ENCODE measurements at regions not wholly inside any gene's neighbourhood (a gene's known extent, or its start where the extent isn't known, plus 50 kb on each side); places are given as distances from the start of the nearest gene placed in this dataset.
A peak's percentile ranks its signal among the peaks of the same experiment; 100 is the strongest.

DNA sequence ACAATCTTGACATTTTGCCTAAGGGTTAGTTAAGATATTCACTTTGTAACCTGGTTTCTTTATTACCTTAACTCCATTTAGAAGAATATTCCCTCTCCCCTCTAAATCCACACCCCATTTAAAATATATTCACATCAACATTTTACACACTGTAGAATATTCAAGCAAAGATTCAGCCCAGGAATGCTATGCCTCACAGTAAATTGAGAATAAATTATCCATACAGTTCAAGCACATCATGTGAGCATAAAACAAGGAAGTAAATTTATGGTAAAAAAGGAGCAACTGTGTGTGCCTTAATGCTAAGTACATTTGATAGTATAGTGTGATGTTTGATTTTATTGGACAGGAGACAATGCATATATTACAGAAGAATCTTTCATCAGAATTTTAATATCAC lies 806.6 kb upstream of the KIF2B start (continued):
- TF ChIP-seq CENPX (CRISPR knock-in tag; IDR thresholded peaks at IDR 0.05) = no peak
- no peak for TF ChIP-seq ISX (CRISPR knock-in tag; conservative IDR thresholded peaks at IDR 0.05)
- TF ChIP-seq, protein P1, sequence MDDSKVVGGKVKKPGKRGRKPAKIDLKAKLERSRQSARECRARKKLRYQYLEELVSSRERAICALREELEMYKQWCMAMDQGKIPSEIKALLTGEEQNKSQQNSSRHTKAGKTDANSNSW (CRISPR knock-in tag; IDR thresholded peaks at IDR 0.05; ENCODE audit: borderline replicate concordance) = no peak
- no peak for TF ChIP-seq IKZF4 (CRISPR knock-in tag; IDR thresholded peaks at IDR 0.05; ENCODE audit: borderline replicate concordance, low read depth, not compliant biosample characterization)

DNA sequence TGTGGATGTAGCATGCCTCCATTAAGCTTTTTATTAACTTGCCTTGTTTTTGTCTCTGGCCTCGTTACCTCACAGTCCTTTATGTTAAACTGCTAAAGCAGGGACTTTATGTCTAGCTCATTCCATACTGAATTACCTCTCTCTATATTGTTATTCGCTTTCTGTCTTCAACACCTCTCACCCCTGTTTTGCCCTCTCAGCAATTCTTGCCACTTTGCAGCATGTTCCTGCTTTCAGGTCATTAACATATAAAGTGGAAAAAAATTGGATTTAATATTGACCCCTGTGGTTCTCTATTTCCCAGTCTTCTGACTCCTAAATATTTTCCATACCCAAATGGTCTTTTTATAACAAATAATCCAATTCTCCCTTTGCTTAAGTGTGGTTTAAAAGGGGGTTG lies 810.4 kb upstream of the KIF2B start:
- FAIRE-seq (no peak), DNase-seq (ENCODE audit: low spot score) (no peak), ATAC-seq (no peak)
- Histone ChIP-seq H2AFZ (ENCODE audit: low read length) (no peak overlapping the region), H3K4me3 (replicated peaks in 1 of 3; ENCODE audit: insufficient read depth in 1 of 3, low read depth in 2 of 3, low read length in 3 of 3) (no peak overlapping the region), H3K79me2 (ENCODE audit: insufficient read depth, low read length) (no peaks in the 10 kb centered on the region), H3K9ac (ENCODE audit: insufficient read depth, low read depth, low read length) (no peak overlapping the region), H3K4me2 (ENCODE audit: low read depth, low read length) (no peak overlapping the region), H3K27me3 (ENCODE audit: control insufficient read depth in 1 of 2, insufficient read depth in 2 of 2, low read length in 2 of 2) (no peaks in the 10 kb centered on the region), H4K20me1 (ENCODE audit: insufficient read depth, low read length) (no peaks in the 10 kb centered on the region), H3K9me3 (ENCODE audit: low read length) (peaks cover 73% of the 10 kb centered on the region), H3K4me1 (ENCODE audit: insufficient read depth, low read length) (no peaks in the 10 kb centered on the region), H3K27ac (ENCODE audit: extremely low read length, insufficient read depth, low read length) (no peak overlapping the region), H3K36me3 (replicated peaks in 1 of 2; ENCODE audit: control insufficient read depth in 1 of 2, insufficient read depth in 2 of 2, low read length in 2 of 2) (no peaks in the 10 kb centered on the region)
- TF ChIP-seq MAFK (conservative IDR thresholded peaks at IDR 0.05 in 1 of 2, IDR thresholded peaks at IDR 0.05 in 1 of 2; ENCODE audit: low read length in 2 of 2) = peak; percentile 77 to 85
- TF ChIP-seq MAFF (IDR thresholded peaks at IDR 0.05; ENCODE audit: low read depth, low read length) = peak; percentile 78
- TF ChIP-seq SMAD3 (CRISPR knock-in tag; IDR thresholded peaks at IDR 0.05) = no peak
- TF ChIP-seq, protein P2, sequence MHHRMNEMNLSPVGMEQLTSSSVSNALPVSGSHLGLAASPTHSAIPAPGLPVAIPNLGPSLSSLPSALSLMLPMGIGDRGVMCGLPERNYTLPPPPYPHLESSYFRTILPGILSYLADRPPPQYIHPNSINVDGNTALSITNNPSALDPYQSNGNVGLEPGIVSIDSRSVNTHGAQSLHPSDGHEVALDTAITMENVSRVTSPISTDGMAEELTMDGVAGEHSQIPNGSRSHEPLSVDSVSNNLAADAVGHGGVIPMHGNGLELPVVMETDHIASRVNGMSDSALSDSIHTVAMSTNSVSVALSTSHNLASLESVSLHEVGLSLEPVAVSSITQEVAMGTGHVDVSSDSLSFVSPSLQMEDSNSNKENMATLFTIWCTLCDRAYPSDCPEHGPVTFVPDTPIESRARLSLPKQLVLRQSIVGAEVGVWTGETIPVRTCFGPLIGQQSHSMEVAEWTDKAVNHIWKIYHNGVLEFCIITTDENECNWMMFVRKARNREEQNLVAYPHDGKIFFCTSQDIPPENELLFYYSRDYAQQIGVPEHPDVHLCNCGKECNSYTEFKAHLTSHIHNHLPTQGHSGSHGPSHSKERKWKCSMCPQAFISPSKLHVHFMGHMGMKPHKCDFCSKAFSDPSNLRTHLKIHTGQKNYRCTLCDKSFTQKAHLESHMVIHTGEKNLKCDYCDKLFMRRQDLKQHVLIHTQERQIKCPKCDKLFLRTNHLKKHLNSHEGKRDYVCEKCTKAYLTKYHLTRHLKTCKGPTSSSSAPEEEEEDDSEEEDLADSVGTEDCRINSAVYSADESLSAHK (CRISPR knock-in tag; IDR thresholded peaks at IDR 0.05; ENCODE audit: borderline replicate concordance) = no peak
- TF ChIP-seq, protein P3, sequence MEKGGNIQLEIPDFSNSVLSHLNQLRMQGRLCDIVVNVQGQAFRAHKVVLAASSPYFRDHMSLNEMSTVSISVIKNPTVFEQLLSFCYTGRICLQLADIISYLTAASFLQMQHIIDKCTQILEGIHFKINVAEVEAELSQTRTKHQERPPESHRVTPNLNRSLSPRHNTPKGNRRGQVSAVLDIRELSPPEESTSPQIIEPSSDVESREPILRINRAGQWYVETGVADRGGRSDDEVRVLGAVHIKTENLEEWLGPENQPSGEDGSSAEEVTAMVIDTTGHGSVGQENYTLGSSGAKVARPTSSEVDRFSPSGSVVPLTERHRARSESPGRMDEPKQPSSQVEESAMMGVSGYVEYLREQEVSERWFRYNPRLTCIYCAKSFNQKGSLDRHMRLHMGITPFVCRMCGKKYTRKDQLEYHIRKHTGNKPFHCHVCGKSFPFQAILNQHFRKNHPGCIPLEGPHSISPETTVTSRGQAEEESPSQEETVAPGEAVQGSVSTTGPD (CRISPR knock-in tag; IDR thresholded peaks at IDR 0.05) = no peak
- in situ Hi-C loops (cut with HindIII; ENCODE audit: extremely low pct_ligation_motif_present, low pct_unique_long_range_greater_than_20kb) (no loop called here), intact Hi-C loops (cut with micrococcal nuclease; ENCODE audit: unreplicated experiment) (no loop called here)
- 4% methylated on average over 2 of the region's 2 CpGs for WGBS (ENCODE audit: low lambda C conversion rate)
- ChIA-PET CTCF (ENCODE audit: low intra/inter-chr PET ratio, low total read pairs) (no interaction called here), POLR2A (no interaction called here)
- BruUV-seq (replicated peaks) = no TSS peak

Data from HepG2 (cell line).